ENCODE measurements at regions not wholly inside any gene's neighbourhood (a gene's known extent, or its start where the extent isn't known, plus 50 kb on each side); places are given as distances from the start of the nearest gene placed in this dataset.

GRCh38 chr3:159200176-159200575 lies 398.3 kb downstream of the MFSD1 start:
- TF ChIP-seq CTCF (IDR thresholded peaks at IDR 0.05; ENCODE audit: poor library complexity, severe bottlenecking) (no peak), EZH2 (IDR thresholded peaks at IDR 0.05; ENCODE audit: borderline replicate concordance, insufficient read depth, low read length, poor library complexity, severe bottlenecking) (no peak), POLR2AphosphoS5 (IDR thresholded peaks at IDR 0.05) (no peak), REST (IDR thresholded peaks at IDR 0.05; ENCODE audit: borderline replicate concordance) (no peak), RAD21 (conservative IDR thresholded peaks at IDR 0.05) (no peak), EP300 (conservative IDR thresholded peaks at IDR 0.05; ENCODE audit: poor library complexity, severe bottlenecking) (no peak)

Measured in neural cell (in vitro differentiated cells).